ENCODE measurements at regions not wholly inside any gene's neighbourhood (a gene's known extent, or its start where the extent isn't known, plus 50 kb on each side); places are given as distances from the start of the nearest gene placed in this dataset.

DNA sequence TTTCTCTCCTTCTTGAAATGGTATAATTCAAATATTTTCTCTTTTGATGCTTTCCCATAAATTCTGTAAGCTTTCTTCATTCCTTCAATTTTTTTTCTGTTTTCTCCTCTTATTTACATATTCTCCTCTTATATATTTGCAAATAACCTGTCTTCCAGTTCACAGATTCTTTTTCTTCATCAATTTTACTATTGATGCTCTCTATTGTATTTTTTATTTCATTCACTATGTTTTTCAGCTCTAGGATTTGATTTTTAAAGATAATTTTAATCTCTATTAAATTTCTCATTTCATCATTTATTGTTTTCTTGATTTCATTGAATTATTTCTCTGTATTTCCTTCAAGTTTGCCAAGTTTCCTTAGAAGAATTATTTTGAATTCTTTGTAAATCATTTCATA is 54.0 kb upstream of the PRPS1L1 start:
- DNase-seq (ENCODE audit: low read depth, low spot score) = no peak
- CTCF ChIA-PET = no interaction called here
- TF ChIP-seq, protein P1, sequence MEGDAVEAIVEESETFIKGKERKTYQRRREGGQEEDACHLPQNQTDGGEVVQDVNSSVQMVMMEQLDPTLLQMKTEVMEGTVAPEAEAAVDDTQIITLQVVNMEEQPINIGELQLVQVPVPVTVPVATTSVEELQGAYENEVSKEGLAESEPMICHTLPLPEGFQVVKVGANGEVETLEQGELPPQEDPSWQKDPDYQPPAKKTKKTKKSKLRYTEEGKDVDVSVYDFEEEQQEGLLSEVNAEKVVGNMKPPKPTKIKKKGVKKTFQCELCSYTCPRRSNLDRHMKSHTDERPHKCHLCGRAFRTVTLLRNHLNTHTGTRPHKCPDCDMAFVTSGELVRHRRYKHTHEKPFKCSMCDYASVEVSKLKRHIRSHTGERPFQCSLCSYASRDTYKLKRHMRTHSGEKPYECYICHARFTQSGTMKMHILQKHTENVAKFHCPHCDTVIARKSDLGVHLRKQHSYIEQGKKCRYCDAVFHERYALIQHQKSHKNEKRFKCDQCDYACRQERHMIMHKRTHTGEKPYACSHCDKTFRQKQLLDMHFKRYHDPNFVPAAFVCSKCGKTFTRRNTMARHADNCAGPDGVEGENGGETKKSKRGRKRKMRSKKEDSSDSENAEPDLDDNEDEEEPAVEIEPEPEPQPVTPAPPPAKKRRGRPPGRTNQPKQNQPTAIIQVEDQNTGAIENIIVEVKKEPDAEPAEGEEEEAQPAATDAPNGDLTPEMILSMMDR (IDR thresholded peaks at IDR 0.05; ENCODE audit: insufficient read depth, low read length, missing control alignments) = no peak
- H3K4me3 ChIP-seq (ENCODE audit: low read depth, low read length) = no peak overlapping the region
- POLR2A ChIA-PET = no interaction called here

DNA sequence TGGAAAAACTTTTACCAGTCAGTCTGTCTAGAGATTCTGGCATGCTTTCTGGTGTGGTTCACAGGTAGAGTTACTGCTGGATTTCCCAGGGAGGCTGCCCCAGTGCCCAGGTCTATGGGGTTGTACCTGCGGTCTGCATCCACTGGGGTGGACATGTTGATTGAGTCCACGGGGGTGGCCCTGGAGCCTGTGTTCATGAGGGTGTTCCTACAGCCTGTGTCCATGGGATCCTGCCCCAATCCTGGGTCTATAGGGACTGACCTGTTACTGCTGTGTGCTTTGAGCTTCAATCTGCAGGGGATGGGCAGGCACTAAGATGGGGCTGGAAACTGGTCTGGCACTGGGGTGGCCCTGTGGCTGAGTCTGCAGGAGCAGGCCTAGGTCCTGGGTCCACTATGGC is 54.5 kb upstream of the PRPS1L1 start:
- DNase-seq (ENCODE audit: low read depth, low spot score) = no peak
- CTCF ChIA-PET = no interaction called here
- POLR2A ChIA-PET = no interaction called here

DNA sequence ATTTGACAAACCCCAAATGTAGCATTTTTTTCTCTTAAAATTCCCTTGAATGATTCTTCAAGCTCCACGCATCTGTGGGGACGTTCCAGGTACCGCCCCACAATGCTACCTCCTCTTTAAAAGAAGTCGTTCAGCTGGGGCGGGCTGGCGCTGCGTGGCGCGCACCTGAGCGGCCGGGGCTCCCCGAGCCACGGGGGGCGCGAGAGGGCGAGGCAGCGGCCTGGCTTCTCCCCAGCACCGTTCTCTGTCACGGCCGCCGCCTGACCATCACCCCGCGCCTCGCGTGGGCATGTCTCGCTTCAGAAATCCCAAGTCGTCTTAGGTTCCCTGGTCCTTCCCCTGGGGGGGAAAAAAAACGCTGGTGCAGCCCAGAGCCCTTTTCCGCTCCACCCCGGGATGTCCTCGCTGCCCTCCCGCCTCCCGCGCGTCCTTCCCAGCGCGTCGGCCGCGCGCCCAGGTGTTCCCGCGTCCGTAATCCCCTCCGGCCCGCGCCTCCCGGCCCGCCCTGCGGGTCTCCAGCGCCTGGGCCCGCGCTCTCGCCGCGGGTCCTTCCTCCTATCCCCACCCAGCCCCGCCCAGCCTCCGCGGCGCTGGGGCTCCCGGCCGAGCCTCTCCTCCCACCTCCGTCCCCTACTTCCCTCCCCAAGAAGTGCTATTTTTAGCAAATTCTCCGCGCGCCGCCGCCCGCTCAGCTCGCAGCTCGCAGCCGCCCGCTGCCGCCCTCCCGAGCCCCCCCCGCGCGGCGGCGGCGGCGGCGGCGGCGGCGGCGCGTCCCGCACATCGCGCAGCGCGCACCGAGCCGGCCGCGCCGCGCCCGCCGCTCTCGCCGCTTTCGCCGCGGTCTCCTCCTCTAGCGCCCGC is 58.7 kb upstream of the PRPS1L1 start:
- TF ChIP-seq, protein P1 (IDR thresholded peaks at IDR 0.05; ENCODE audit: insufficient read depth, low read length, missing control alignments) = no peak
- ChIA-PET POLR2A (no interaction called here), CTCF (no interaction called here)
- H3K4me3 ChIP-seq (ENCODE audit: low read depth, low read length) = peak overlapping the region; percentile 53
- DNase-seq (ENCODE audit: low read depth, low spot score) = no peak

More for the DNA sequence above, 54.5 kb upstream of the PRPS1L1 start:
- TF ChIP-seq, protein P1 (IDR thresholded peaks at IDR 0.05; ENCODE audit: insufficient read depth, low read length, missing control alignments) = no peak
- H3K4me3 ChIP-seq (ENCODE audit: low read depth, low read length) = no peak overlapping the region

DNA sequence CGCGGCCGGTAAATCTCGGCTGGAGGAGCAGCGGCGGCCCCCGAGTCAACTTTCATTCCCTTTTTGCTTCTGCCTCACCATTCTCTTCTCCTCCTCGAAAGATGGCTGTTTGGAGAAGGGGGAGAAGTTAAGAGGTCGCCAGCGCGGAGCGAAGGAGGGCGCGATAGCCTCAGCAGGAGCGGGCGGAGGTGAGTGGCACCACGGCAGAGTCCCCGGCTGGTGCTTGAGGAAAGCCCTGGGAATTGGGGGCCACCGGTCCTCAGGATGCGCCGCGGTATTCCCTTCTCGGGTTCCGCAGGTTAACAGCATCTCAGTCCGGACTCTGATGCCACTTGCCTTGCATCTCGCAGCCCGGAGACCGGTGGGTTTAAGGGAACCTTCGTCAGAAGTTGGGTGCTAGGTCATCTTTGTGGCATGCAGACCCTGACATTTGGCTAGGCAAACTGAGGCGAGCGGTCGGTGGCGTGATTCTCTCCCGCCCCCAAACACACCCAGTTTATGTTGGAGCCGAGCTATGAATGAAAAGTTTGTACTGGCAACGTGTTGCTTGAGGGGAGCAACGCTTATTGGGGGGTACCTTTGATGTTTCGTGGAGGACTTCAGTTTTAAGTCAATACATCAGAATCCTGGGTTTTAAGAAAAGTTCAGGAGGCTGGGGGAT is 59.5 kb upstream of the PRPS1L1 start:
- ChIA-PET CTCF (no interaction called here), POLR2A (no interaction called here)
- peak overlapping the region; percentile 53 for H3K4me3 ChIP-seq (ENCODE audit: low read depth, low read length)
- DNase-seq (ENCODE audit: low read depth, low spot score) = no peak
- TF ChIP-seq, protein P1 (IDR thresholded peaks at IDR 0.05; ENCODE audit: insufficient read depth, low read length, missing control alignments) = no peak

DNA sequence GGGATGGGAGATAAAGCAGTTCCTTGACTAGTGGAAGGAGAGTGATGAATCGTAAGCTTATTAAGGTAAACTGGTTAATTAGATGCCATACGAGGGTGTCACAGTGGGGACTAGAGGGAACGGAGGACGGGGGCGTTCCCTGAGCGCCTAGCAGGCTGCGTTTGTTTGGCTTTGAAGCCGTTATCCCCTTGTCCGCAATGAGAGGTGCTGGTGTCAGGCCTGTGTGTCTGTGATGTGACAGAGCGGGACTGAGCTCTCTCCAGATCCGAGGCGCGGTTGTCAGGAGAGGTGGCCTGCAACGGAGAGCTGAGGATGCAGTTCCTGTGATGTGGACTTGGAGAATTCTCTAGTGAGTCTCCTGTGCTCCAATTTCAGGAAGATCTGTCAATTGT is 60.0 kb upstream of the PRPS1L1 start:
- no peak for DNase-seq (ENCODE audit: low read depth, low spot score)
- H3K4me3 ChIP-seq (ENCODE audit: low read depth, low read length) = no peak overlapping the region
- CTCF ChIA-PET = no interaction called here
- POLR2A ChIA-PET = no interaction called here
- TF ChIP-seq, protein P1 (IDR thresholded peaks at IDR 0.05; ENCODE audit: insufficient read depth, low read length, missing control alignments) = no peak

DNA sequence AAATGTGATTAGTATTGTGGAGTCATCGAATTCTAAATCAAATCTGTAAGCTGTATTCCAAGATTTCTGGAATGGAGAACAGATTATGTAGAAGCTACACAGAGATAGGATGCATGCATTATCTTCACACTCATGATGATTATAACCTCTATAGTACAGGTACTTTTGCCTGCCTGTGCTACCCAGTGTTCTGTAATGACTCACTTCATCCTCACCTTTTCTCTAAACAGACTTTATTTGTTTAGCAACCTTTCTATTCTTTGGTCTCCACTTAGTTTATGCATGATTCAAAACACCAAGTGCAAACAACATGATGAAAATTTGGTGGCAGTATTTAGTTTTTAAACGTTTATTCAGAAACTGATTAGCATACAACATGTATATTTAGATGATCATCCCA is 68.4 kb upstream of the PRPS1L1 start:
- H3K4me3 ChIP-seq (ENCODE audit: low read depth, low read length) = no peak overlapping the region
- CTCF ChIA-PET = no interaction called here
- TF ChIP-seq, protein P1 (IDR thresholded peaks at IDR 0.05; ENCODE audit: insufficient read depth, low read length, missing control alignments) = no peak
- DNase-seq (ENCODE audit: low read depth, low spot score) = no peak
- POLR2A ChIA-PET = no interaction called here

Measured in AG04449 (cell line).